ENCODE measurements at regions not wholly inside any gene's neighbourhood (a gene's known extent, or its start where the extent isn't known, plus 50 kb on each side); places are given as distances from the start of the nearest gene placed in this dataset.

GRCh38 chr10:33666686-33667480, 332.4 kb upstream of the NRP1 start:
- peaks cover 0 to 13% (median 0%) of the 10 kb centered on the region in 4 donors for H3K9me3 ChIP-seq
- peaks cover 0 to 3% (median 2%) of the 10 kb centered on the region in 4 donors for H3K4me1 ChIP-seq
- no peak overlapping the region for H3K4me3 ChIP-seq
- H3K27me3 ChIP-seq = no peaks in the 10 kb centered on the region
- DNase-seq = no peak
- no peak for TF ChIP-seq EP300 (IDR thresholded peaks at IDR 0.05)
- TF ChIP-seq POLR2A (IDR thresholded peaks at IDR 0.05) = no peak
- TF ChIP-seq POLR2AphosphoS5 (IDR thresholded peaks at IDR 0.05) = no peak
- no peak for TF ChIP-seq CTCF (IDR thresholded peaks at IDR 0.05)
- no peaks in the 10 kb centered on the region for H3K36me3 ChIP-seq
- no peak overlapping the region for H3K27ac ChIP-seq
- intact Hi-C loops (cut with DNase I; ENCODE audit: low total_unique reads) = no loop called here
- 79 to 89% (median 82%) methylated on average over 5 of the region's 5 CpGs for WGBS, 5 donors

GRCh38 chr10:33665501-33665900, 331.0 kb upstream of the NRP1 start:
- H3K4me1 ChIP-seq = peaks cover 0 to 11% (median 9%) of the 10 kb centered on the region in 4 donors
- TF ChIP-seq POLR2AphosphoS5 (IDR thresholded peaks at IDR 0.05) (no peak), EP300 (IDR thresholded peaks at IDR 0.05) (no peak), POLR2A (IDR thresholded peaks at IDR 0.05) (no peak), CTCF (IDR thresholded peaks at IDR 0.05) (no peak)
- peaks cover 0 to 13% (median 0%) of the 10 kb centered on the region in 4 donors for H3K9me3 ChIP-seq
- no peaks in the 10 kb centered on the region for H3K27me3 ChIP-seq
- no peak for DNase-seq
- H3K4me3 ChIP-seq = no peak overlapping the region
- no peaks in the 10 kb centered on the region for H3K36me3 ChIP-seq
- intact Hi-C loops (cut with DNase I; ENCODE audit: low total_unique reads) = no loop called here
- no peak overlapping the region for H3K27ac ChIP-seq

- Histone ChIP-seq H3K27me3 (no peaks in the 10 kb centered on the region), H3K4me3 (no peak overlapping the region), H3K36me3 (no peaks in the 10 kb centered on the region), H3K4me1 (peaks cover 0 to 11% (median 9%) of the 10 kb centered on the region in 4 donors), H3K27ac (no peak overlapping the region), H3K9me3 (peaks cover 0 to 13% (median 0%) of the 10 kb centered on the region in 4 donors)
- intact Hi-C loops (cut with DNase I; ENCODE audit: low total_unique reads) = no loop called here
- TF ChIP-seq POLR2A (IDR thresholded peaks at IDR 0.05) (no peak), CTCF (IDR thresholded peaks at IDR 0.05) (no peak), EP300 (IDR thresholded peaks at IDR 0.05) (no peak), POLR2AphosphoS5 (IDR thresholded peaks at IDR 0.05) (no peak)
- WGBS, 5 donors = 80 to 92% (median 88%) methylated on average over 3 of the region's 3 CpGs
- DNase-seq = no peak
Measured at GRCh38 chr10:33664070-33664469, 329.6 kb upstream of the NRP1 start.

- 30 to 45% (median 36%) methylated on average over 11 to 15 of the region's 15 CpGs for WGBS, 5 donors
- H3K4me1 ChIP-seq = peaks cover 0 to 11% (median 9%) of the 10 kb centered on the region in 4 donors
- TF ChIP-seq CTCF (IDR thresholded peaks at IDR 0.05) = no peak
- no peak for TF ChIP-seq EP300 (IDR thresholded peaks at IDR 0.05)
- TF ChIP-seq POLR2A (IDR thresholded peaks at IDR 0.05) = no peak
- no peak for TF ChIP-seq POLR2AphosphoS5 (IDR thresholded peaks at IDR 0.05)
- peaks cover 0 to 13% (median 0%) of the 10 kb centered on the region in 4 donors for H3K9me3 ChIP-seq
- DNase-seq = peak; percentile 26 to 51
- no peaks in the 10 kb centered on the region for H3K36me3 ChIP-seq
- no peak overlapping the region for H3K4me3 ChIP-seq
- H3K27me3 ChIP-seq = no peaks in the 10 kb centered on the region
- H3K27ac ChIP-seq = peak overlapping the region in 3 of 5 donors; percentile 18 to 52 (median 49)
- intact Hi-C loops (cut with DNase I; ENCODE audit: low total_unique reads) = no loop called here
Measured at GRCh38 chr10:33661580-33662336, 327.3 kb upstream of the NRP1 start.

Measured in stomach (tissue), 8 donors.